ENCODE measurements at regions not wholly inside any gene's neighbourhood (a gene's known extent, or its start where the extent isn't known, plus 50 kb on each side); places are given as distances from the start of the nearest gene placed in this dataset.

- TF ChIP-seq, protein P1, sequence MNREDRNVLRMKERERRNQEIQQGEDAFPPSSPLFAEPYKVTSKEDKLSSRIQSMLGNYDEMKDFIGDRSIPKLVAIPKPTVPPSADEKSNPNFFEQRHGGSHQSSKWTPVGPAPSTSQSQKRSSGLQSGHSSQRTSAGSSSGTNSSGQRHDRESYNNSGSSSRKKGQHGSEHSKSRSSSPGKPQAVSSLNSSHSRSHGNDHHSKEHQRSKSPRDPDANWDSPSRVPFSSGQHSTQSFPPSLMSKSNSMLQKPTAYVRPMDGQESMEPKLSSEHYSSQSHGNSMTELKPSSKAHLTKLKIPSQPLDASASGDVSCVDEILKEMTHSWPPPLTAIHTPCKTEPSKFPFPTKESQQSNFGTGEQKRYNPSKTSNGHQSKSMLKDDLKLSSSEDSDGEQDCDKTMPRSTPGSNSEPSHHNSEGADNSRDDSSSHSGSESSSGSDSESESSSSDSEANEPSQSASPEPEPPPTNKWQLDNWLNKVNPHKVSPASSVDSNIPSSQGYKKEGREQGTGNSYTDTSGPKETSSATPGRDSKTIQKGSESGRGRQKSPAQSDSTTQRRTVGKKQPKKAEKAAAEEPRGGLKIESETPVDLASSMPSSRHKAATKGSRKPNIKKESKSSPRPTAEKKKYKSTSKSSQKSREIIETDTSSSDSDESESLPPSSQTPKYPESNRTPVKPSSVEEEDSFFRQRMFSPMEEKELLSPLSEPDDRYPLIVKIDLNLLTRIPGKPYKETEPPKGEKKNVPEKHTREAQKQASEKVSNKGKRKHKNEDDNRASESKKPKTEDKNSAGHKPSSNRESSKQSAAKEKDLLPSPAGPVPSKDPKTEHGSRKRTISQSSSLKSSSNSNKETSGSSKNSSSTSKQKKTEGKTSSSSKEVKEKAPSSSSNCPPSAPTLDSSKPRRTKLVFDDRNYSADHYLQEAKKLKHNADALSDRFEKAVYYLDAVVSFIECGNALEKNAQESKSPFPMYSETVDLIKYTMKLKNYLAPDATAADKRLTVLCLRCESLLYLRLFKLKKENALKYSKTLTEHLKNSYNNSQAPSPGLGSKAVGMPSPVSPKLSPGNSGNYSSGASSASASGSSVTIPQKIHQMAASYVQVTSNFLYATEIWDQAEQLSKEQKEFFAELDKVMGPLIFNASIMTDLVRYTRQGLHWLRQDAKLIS (CRISPR knock-in tag; IDR thresholded peaks at IDR 0.05), result no peak
- TF ChIP-seq U2AF2 (IDR thresholded peaks at IDR 0.05; ENCODE audit: low read depth, low read length) (no peak), TFDP2 (CRISPR knock-in tag; IDR thresholded peaks at IDR 0.05) (no peak), ZEB1 (IDR thresholded peaks at IDR 0.05; ENCODE audit: insufficient replicate concordance, low read depth) (no peak), ARID2 (CRISPR knock-in tag; IDR thresholded peaks at IDR 0.05; ENCODE audit: borderline replicate concordance) (no peak), IKZF1 (IDR thresholded peaks at IDR 0.05) (no peak), TBX2 (CRISPR knock-in tag; IDR thresholded peaks at IDR 0.05; ENCODE audit: borderline replicate concordance) (no peak)
- no peaks in the 10 kb centered on the region for H3K27me3 ChIP-seq (ENCODE audit: control insufficient read depth in 1 of 2, insufficient read depth in 2 of 2, low read length in 2 of 2)
- CTCF ChIA-PET (ENCODE audit: low intra/inter-chr PET ratio, low total read pairs), result no interaction called here
- DNase-seq (ENCODE audit: low spot score) (no peak), ATAC-seq (no peak), FAIRE-seq (no peak)
- H3K4me1 ChIP-seq (ENCODE audit: insufficient read depth, low read length), result no peaks in the 10 kb centered on the region
- 0% methylated on average over 2 of the region's 2 CpGs for WGBS (ENCODE audit: low lambda C conversion rate)
- intact Hi-C loops (cut with micrococcal nuclease; ENCODE audit: unreplicated experiment), result no loop called here
- in situ Hi-C loops (cut with HindIII; ENCODE audit: extremely low pct_ligation_motif_present, low pct_unique_long_range_greater_than_20kb), result no loop called here
- H3K4me2 ChIP-seq (ENCODE audit: low read depth, low read length), result no peak overlapping the region
- H2AFZ ChIP-seq (ENCODE audit: low read length), result no peak overlapping the region
- H3K79me2 ChIP-seq (ENCODE audit: insufficient read depth, low read length), result no peaks in the 10 kb centered on the region
- no TSS peak for BruUV-seq (replicated peaks)
- H3K9ac ChIP-seq (ENCODE audit: insufficient read depth, low read depth, low read length), result no peak overlapping the region
- POLR2A ChIA-PET, result no interaction called here
- H3K4me3 ChIP-seq (replicated peaks in 1 of 3; ENCODE audit: insufficient read depth in 1 of 3, low read depth in 2 of 3, low read length in 3 of 3), result no peak overlapping the region
- H3K27ac ChIP-seq (ENCODE audit: extremely low read length, insufficient read depth, low read length), result no peak overlapping the region
- no peaks in the 10 kb centered on the region for H3K9me3 ChIP-seq (ENCODE audit: low read length)
- no peaks in the 10 kb centered on the region for H4K20me1 ChIP-seq (ENCODE audit: insufficient read depth, low read length)
- H3K36me3 ChIP-seq (replicated peaks in 1 of 2; ENCODE audit: control insufficient read depth in 1 of 2, insufficient read depth in 2 of 2, low read length in 2 of 2), result no peaks in the 10 kb centered on the region
These were observed 69.3 kb upstream of the FRMD6 start for GRCh38 chr14:51582437-51582836.

Data from HepG2 (cell line).